HEK293 (cell line): ENCODE measurements at regions not wholly inside any gene's neighbourhood (a gene's known extent, or its start where the extent isn't known, plus 50 kb on each side); places are given as distances from the start of the nearest gene placed in this dataset.

Source experiments
- CTCF ChIA-PET: fragments of 350-600 bp; formaldehyde crosslinking; extraction: SDS; loops from one replicate; lab custom pipeline; 2021; ENCODE audit warnings: antibody characterized with exemption; lab: Yijun Ruan, JAX
- POLR2A ChIA-PET: fragments of 300-600 bp; formaldehyde crosslinking; extraction: SDS; loops from one replicate; lab custom pipeline; 2020; ENCODE audit warnings: antibody characterized with exemption, inconsistent platforms; lab: Yijun Ruan, JAX
- H3K27ac ChIP-seq: fragments of 200-500 bp; sonication (Bioruptor generic); 2 replicates; pipeline ENCODE4 v1.5.1; 2014; ENCODE audit warnings: low read depth, low read length, control low read depth, inconsistent platforms; ENCODE audit errors: extremely low read depth
- H3K36me3 ChIP-seq, 2 experiments: fragments of 200-500 bp in 1 of 2; sonication (Bioruptor generic) in 1 of 2; 1 replicate in 1 of 2; 2 replicates in 1 of 2; pipeline ENCODE4 v1.5.1; 2014 to 2017; ENCODE audit warnings: inconsistent platforms in 2 of 2, low read length in 2 of 2; ENCODE audit not compliant: control insufficient read depth in 2 of 2, insufficient read depth in 1 of 2
- H3K4me1 ChIP-seq: fragments of 200-500 bp; sonication (Bioruptor generic); 2 replicates; pipeline ENCODE4 v1.5.1; 2014; ENCODE audit warnings: mild to moderate bottlenecking, low read length, inconsistent platforms; ENCODE audit not compliant: control insufficient read depth, insufficient read depth
- H3K4me3 ChIP-seq: 2 replicates; pipeline ENCODE4 v1.5.1; 2011; ENCODE audit warnings: low read depth, mild to moderate bottlenecking, control low read depth, low read length, moderate library complexity
- H3K9me3 ChIP-seq: fragments of 200-500 bp; sonication (Bioruptor generic); 2 replicates; pipeline ENCODE4 v1.5.1; 2014; ENCODE audit warnings: low read depth, low read length, inconsistent platforms; ENCODE audit not compliant: control insufficient read depth, insufficient read depth
- BCL11B ChIP-seq: fragments of 450-650 bp; formaldehyde crosslinking; IDR thresholded peaks from 2 replicates; pipeline ENCODE4 v1.5.1; 2016; ENCODE audit warnings: low read depth, missing biosample characterization, missing genetic modification characterization
- HOXD13 ChIP-seq: sonication (generic); formaldehyde crosslinking; IDR thresholded peaks from 2 replicates; pipeline ENCODE4 v1.8.0; 2022; ENCODE audit warnings: missing genetic modification reagents, borderline replicate concordance
- MYNN ChIP-seq: fragments of 450-650 bp; formaldehyde crosslinking; IDR thresholded peaks from 2 replicates; pipeline ENCODE4 v1.5.1; 2016; ENCODE audit warnings: missing biosample characterization, missing genetic modification characterization, borderline replicate concordance
- PATZ1 ChIP-seq: fragments of 450-650 bp; formaldehyde crosslinking; IDR thresholded peaks from 2 replicates; pipeline ENCODE4 v1.5.1; 2016; ENCODE audit warnings: missing biosample characterization, missing genetic modification characterization
- SP2 ChIP-seq: fragments of 450-650 bp; formaldehyde crosslinking; IDR thresholded peaks from 2 replicates; pipeline ENCODE4 v1.5.1; 2016; ENCODE audit warnings: missing biosample characterization, missing genetic modification characterization
- SP7 ChIP-seq: fragments of 450-650 bp; formaldehyde crosslinking; IDR thresholded peaks from 2 replicates; pipeline ENCODE4 v1.5.1; 2016; ENCODE audit warnings: missing biosample characterization, missing genetic modification characterization
- ZNF132 ChIP-seq: fragments of 450-650 bp; formaldehyde crosslinking; IDR thresholded peaks from 2 replicates; pipeline ENCODE4 v1.5.1; 2017; ENCODE audit warnings: missing biosample characterization, missing genetic modification characterization, borderline replicate concordance
- ZNF169 ChIP-seq: fragments of 450-650 bp; formaldehyde crosslinking; IDR thresholded peaks from 2 replicates; pipeline ENCODE4 v1.5.1; 2016; ENCODE audit warnings: missing biosample characterization, missing genetic modification characterization
- ZNF202 ChIP-seq: fragments of 450-650 bp; formaldehyde crosslinking; IDR thresholded peaks from 2 replicates; pipeline ENCODE4 v1.5.1; 2016; ENCODE audit warnings: missing biosample characterization, missing genetic modification characterization, borderline replicate concordance
- ZNF221 ChIP-seq: fragments of 450-650 bp; formaldehyde crosslinking; IDR thresholded peaks from 2 replicates; pipeline ENCODE4 v1.5.1; 2017; ENCODE audit warnings: missing biosample characterization, missing genetic modification characterization, borderline replicate concordance
- ZNF239 ChIP-seq: fragments of 450-650 bp; formaldehyde crosslinking; IDR thresholded peaks from 2 replicates; pipeline ENCODE4 v1.5.1; 2016; ENCODE audit warnings: missing biosample characterization, missing genetic modification characterization
- ZNF488 ChIP-seq: fragments of 450-650 bp; formaldehyde crosslinking; IDR thresholded peaks from 2 replicates; pipeline ENCODE4 v1.5.1; 2016; ENCODE audit warnings: missing biosample characterization, missing genetic modification characterization
- ZNF549 ChIP-seq: fragments of 450-650 bp; IDR thresholded peaks from 2 replicates; pipeline ENCODE4 v1.5.1; 2018; ENCODE audit warnings: missing biosample characterization, missing genetic modification characterization, mild to moderate bottlenecking, inconsistent platforms, moderate library complexity
- ZNF558 ChIP-seq: fragments of 450-650 bp; formaldehyde crosslinking; IDR thresholded peaks from 2 replicates; pipeline ENCODE4 v1.5.1; 2016; ENCODE audit warnings: missing biosample characterization, missing genetic modification characterization
- ZNF561 ChIP-seq: fragments of 450-650 bp; IDR thresholded peaks from 2 replicates; pipeline ENCODE4 v1.5.1; 2018; ENCODE audit warnings: missing biosample characterization, missing genetic modification characterization, borderline replicate concordance
- ZNF571 ChIP-seq: fragments of 450-650 bp; formaldehyde crosslinking; IDR thresholded peaks from 2 replicates; pipeline ENCODE4 v1.5.0; 2017; ENCODE audit warnings: missing biosample characterization, missing genetic modification characterization
- ZSCAN5A ChIP-seq: fragments of 450-650 bp; formaldehyde crosslinking; IDR thresholded peaks from 2 replicates; pipeline ENCODE4 v1.5.1; 2016; ENCODE audit warnings: missing biosample characterization, missing genetic modification characterization
- ZXDB ChIP-seq: fragments of 450-650 bp; formaldehyde crosslinking; IDR thresholded peaks from 2 replicates; pipeline ENCODE4 v1.5.1; 2016; ENCODE audit warnings: missing biosample characterization, missing genetic modification characterization
- TF ChIP-seq, protein P1 (sequence below): fragments of 450-650 bp; formaldehyde crosslinking; IDR thresholded peaks from 2 replicates; pipeline ENCODE4 v1.5.1; 2016; ENCODE audit warnings: missing biosample characterization, missing genetic modification characterization

DNA sequence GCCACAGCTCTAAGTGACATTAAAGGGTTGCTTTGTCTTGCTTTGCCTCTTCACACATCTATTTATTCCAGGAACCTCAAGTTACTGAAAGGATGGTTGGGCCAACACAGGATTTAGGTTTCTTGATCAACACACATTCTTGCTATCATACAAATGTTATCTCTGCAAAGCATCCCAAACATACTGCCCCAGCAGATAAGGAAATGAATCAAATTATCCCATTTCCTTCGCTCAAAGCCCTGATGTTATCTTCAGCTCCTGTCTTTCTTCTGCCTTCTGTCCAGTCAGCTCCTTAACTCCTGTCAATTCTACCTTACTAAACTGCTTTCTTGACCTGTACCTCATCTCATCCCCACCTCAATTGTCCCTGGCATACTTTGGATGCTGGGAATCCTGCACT is 355.9 kb upstream of the TENM4 start:
- Histone ChIP-seq H3K36me3 (no peaks in the 10 kb centered on the region), H3K4me3 (no peak overlapping the region), H3K4me1 (no peaks in the 10 kb centered on the region), H3K9me3 (no peaks in the 10 kb centered on the region)
- ChIA-PET POLR2A (no interaction called here), CTCF (no interaction called here)
- TF ChIP-seq ZNF202 (tag by site-specific recombination) = no peak
- no peak for TF ChIP-seq MYNN (tag by site-specific recombination)
- TF ChIP-seq ZNF132 = no peak
- no peak for TF ChIP-seq BCL11B (tag by site-specific recombination)
- TF ChIP-seq, all 188 proteins: peak for 0
- H3K27ac ChIP-seq = no peak overlapping the region

- H3K36me3 ChIP-seq = no peaks in the 10 kb centered on the region
- H3K9me3 ChIP-seq = no peaks in the 10 kb centered on the region
- ChIA-PET CTCF (interaction anchor here (0.5 kb wide), 1 partner anchor 938 kb away, joined by 3 read pairs; no protein-coding TSS in a partner anchor), POLR2A (no interaction called here)
- TF ChIP-seq ZNF558 (tag by site-specific recombination) (no peak), ZNF488 (no peak), ZNF549 (tag by site-specific recombination) (no peak), SP7 (tag by site-specific recombination) (no peak), ZNF571 (tag by site-specific recombination) (no peak), ZNF221 (tag by site-specific recombination) (no peak), ZNF239 (tag by site-specific recombination) (no peak), ZNF561 (tag by site-specific recombination) (no peak), HOXD13 (no peak), ZSCAN5A (tag by site-specific recombination) (no peak), PATZ1 (tag by site-specific recombination) (no peak), ZNF169 (tag by site-specific recombination) (no peak), ZXDB (tag by site-specific recombination) (no peak), SP2 (tag by site-specific recombination) (no peak)
- TF ChIP-seq, protein P1, sequence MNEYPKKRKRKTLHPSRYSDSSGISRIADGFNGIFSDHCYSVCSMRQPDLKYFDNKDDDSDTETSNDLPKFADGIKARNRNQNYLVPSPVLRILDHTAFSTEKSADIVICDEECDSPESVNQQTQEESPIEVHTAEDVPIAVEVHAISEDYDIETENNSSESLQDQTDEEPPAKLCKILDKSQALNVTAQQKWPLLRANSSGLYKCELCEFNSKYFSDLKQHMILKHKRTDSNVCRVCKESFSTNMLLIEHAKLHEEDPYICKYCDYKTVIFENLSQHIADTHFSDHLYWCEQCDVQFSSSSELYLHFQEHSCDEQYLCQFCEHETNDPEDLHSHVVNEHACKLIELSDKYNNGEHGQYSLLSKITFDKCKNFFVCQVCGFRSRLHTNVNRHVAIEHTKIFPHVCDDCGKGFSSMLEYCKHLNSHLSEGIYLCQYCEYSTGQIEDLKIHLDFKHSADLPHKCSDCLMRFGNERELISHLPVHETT (tag by site-specific recombination) = no peak
- H3K4me3 ChIP-seq = no peak overlapping the region
- H3K4me1 ChIP-seq = no peaks in the 10 kb centered on the region
- H3K27ac ChIP-seq = no peak overlapping the region
Measured at GRCh38 chr11:79794484-79795393, 353.9 kb upstream of the TENM4 start.
